Renal pelvis (tissue), 1 donor: ENCODE measurements at regions not wholly inside any gene's neighbourhood (a gene's known extent, or its start where the extent isn't known, plus 50 kb on each side); places are given as distances from the start of the nearest gene placed in this dataset.

ENCODE experiments used
- DNase-seq: peaks from one replicate; pipeline ENCODE4 v3.0.0-alpha.2; 2013

DNA sequence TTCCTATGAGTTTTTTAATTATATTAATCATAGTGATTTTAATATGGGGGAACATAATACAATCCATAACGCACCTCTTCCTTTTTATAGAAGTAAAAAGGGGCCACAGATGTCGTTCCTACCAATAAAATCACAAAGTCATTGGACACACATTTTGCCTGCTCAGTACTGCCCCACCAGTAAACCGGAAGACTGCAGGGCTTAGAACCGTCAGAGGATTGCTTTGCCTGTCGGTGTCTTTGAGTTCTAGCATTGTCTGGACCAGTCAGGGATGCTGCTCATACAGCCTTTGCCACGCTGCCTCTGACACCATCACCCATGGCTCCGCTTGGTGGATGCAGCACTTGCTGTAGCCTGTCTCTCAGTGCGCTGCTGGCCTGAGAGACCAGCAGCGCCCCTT is 853.6 kb downstream of the C6orf118 start:
- DNase-seq: no peak

DNA sequence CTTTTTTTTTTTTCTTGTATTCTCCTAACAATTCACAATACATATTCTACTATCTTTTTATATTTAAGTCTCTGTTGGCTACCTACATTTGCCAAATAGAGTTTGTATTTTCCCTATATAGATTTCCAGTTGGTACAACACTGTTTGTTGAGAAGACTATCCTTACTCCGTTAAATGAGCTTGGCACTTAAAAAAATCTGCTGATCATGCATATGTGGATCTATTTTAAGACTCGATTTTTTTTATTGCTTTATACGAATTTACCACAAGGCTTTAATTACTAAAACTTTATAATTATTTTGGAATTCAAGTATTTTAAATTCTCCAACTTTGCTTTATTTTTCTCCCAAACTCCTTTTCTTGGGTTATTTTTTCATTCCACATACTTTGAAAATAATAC is 855.6 kb downstream of the C6orf118 start:
- no peak for DNase-seq

DNA sequence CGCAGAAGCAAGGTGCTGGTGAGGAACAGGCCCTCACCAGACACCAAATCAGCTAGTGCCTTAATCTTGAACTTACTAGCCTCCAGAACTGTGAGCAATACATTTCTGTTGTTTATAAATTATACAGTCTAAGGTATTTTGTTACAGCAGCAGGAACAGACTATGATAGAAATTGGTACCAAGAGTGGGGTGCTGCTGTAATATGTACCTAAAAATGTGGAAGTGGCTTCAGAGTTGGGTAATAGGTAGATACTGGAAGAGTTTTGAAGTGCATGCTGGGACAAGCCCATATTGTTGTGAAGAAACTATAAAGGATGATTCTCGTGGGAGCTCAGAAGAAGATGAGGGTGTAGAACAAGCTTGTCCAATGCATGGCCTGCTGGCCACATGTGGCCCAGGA is 866.8 kb downstream of the C6orf118 start:
- DNase-seq: no peak

DNA sequence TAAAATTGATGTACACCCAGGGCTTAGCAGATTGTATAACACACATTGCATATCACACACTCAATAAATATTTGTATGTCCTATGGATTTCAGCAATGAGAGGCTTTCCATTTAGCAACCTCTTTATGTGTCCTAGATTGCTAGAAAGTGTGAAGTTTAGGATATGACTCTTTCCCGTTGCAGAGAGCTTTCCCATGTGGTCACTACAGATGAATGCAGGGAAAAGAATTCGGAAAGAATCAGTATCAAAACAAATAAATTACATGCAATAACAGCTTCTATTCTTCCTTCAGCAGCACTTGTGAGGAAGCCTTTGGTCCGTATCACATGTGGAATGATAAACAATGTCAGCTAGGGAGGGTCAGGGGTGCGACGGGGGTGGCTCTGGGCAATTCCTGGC is 870.1 kb downstream of the C6orf118 start:
- DNase-seq: no peak

DNA sequence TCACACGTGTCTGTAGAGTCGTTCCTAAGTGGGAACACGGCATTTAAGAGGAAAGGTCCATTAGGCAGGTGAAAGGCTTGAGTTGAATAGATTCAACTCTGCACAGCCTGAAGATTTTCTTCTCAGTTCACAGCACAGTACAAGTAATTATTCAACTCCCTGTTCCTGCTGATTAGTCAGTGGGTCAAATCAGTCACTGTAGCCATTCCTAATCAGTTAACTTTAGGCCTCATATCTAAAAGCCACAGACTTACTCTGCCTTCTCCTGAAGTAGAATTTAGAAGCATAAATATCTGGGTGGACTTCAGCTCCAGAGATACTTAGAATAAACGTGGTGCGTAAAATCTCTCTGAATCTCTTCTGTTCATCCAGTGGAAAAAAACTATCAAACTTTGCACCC is 872.4 kb downstream of the C6orf118 start:
- DNase-seq: no peak

DNA sequence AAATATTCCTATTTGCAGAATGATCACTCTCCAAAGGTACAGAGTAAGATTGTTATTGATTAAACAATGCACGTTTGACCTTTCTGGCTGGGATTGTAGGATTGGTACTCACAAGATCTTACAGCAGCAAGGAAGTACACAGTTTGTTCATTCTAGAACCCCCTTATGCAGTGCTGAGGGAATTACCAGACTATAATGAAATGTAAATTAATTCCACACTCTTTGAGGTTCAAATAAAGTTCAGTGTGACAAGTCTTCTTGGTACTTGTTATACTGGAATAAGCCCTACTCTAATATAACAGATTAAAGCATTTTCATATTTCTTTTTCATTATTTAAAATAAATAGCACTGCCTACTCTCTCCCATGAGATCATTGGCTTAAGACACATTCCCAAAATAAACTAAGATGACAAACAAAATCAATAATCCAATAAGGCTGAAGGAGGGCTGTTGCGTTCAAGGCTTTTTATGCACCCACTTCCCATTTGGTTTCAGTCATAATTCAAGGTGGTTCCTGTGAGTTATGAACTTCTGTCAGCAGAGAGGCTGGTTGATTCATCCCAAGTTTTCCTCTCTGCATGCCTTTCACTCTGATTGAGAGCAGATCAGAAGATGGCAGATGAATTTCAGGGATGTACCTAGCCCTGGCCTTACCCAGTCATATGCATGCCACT is 881.5 kb downstream of the C6orf118 start:
- DNase-seq: no peak

DNA sequence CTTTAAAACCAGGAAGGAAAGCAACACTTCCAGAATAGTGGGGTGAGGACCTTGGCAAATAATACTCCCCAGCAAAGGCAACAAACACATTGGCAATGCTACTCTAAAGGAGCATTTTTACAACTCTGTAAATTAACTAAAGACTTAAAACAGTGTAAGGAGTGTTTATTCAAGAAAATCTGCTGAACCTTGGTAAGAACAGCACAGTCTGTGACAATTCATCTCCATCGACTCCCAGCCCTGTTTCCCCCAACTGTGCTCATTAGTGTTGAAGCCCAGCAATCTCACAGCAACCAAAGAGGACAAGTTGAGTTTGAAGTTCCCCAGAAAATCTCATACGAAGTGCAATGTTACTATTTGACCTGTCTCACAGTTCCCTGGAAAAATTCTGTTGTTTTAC is 884.9 kb downstream of the C6orf118 start:
- DNase-seq: no peak

DNA sequence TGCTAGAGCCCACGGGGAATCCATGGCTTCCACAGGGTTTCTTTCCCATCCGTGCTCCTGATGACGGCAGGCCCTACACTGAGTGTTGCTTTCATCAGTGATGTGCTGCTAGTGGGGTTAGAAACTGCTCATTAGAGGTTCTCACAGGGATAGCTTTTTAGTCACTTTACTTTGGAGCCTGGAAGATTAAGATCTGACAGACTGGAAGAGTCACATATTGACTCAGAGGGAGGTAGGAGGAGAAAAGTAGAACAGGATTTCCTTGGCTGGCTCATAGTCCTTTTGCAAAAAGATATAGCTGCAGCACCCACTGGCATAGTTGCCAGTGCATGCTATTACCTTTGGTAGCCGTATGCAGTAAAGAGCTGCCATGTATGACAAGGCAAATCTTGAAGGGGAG is 890.3 kb downstream of the C6orf118 start:
- no peak for DNase-seq

DNA sequence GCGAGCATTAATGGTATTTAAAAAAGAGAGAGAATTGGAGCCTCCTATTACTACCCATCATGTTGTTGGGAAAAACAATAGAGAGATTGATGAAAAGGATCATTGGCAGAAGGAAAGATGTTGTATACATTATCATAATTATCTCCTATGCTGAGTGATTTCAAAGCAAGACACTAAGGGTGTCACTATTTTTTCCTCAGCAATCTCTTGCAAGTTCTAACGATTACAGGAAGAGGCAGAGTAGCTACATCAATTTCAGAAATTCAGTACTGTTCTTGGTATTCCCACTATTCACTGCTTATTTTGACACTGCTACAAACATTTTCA is 891.2 kb downstream of the C6orf118 start:
- no peak for DNase-seq

DNA sequence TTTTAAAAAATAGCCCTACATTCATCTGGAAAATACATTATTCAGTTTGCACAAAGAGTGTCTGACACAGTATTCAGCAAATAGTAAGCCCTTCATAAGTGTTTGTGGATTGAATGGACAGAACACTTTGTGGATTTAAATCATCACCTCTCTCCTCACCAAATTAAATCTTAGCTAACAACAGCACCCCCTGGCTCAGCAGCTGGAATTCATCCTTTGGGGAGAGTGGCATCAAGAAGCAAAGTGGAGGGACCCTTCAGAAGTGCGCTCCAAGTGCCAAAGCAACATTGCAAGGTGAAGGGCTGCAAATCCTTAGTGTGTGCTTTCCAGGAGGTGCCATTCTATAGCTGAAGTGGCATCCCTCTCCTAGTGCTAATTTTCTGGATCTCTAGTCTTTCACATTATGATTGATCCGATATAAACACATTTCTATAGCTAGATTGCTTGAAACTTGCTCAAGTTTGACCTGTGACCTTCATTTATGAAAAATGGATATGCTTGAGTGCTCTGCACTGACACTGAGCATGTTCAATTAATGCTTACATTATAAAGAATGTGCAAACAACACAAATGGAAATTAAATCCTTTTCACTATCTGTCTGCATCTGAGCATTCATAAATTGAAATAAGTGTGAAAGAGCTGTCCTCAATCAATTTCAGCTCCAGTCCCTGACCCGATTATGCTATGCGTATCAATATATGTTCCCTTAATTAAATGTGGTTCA is 891.7 kb downstream of the C6orf118 start:
- DNase-seq: no peak

DNA sequence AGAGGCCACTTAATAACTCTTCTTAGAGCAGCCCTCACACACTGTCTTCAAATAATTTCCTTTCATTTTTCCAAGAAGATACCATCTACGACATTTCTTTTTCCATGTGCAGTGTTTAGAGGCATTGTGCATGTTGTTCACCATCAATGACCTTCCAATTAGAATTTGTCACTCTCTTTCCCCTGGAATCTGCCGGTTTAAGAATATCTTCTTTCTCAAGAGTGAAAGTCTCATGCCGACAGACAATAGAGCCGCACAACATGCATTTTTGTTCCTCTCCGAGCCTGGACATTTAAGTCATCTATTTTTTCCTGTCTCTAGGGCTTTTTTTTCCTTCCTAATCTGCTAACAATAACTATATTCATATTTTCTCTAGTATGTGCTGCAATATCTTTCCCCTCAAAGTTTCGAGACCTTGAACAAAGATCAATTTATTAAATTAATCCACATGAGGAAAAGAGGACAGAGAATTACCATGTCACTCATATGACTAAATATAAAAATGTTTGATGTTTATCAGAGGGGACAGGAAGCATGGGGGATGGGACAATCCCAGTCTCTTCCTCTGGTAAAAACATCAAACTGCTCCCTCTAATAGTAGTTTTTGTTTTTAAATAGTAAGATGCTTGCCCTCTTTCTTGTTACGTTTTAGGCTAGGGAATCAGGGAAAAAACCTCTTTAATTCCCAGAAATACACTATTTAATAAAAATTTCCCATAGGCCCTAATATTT is 893.4 kb downstream of the C6orf118 start:
- no peak for DNase-seq

DNA sequence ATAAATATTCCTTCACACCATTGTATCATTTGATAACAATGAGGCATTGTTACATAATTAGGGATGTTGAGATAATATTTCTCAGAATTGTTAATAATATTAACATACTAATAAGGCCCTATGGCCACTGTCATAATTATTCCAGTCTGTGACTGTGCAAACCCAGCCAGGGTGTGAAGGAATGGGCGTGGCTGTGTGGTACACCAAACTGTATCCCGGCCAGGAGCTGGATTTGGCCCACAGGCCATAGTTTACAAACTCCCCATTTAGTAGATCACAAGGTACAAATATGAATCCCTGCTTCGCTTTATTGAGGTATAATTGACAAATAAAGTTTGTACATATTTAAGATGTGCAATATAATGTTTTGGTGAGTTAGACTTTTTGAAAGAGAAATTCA is 894.7 kb downstream of the C6orf118 start:
- no peak for DNase-seq

DNA sequence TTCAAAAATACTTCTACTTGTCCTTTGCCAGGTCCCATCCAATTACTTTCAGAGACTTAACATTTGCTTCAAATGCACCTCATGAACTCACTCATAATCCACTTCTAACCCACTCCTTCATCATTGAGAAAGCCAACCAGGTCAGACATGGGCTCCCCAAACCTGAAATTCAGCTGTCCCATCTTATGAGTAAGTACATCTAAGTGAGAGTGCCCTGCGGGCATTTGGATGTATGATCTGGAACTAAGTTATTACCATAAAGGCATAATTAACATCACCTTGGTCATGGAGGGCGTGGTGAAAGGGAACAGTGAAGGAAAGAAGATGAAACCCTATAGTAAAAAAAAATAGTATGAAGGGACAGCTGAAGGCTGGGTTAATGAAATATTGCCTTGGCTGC is 896.8 kb downstream of the C6orf118 start:
- no peak for DNase-seq

DNA sequence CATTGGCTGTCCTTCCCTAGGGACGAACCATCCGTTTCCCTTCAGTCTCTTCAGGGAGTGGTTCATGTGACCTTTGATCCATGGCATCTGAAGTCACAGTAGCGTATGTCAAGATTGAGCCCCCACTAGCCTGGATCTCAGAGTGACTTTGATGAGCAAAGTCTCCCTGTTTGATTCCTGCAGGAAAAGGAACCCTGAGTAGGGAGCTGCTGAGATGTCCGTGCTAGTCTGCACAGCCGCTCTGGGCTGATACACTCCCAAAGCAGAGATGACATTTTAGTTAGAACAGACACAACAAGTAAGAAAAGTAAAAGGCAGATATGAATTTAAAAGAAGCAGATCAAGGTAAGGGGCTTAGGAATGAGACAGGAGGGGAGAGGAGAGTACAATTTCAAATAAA is 899.4 kb downstream of the C6orf118 start:
- DNase-seq: no peak

DNA sequence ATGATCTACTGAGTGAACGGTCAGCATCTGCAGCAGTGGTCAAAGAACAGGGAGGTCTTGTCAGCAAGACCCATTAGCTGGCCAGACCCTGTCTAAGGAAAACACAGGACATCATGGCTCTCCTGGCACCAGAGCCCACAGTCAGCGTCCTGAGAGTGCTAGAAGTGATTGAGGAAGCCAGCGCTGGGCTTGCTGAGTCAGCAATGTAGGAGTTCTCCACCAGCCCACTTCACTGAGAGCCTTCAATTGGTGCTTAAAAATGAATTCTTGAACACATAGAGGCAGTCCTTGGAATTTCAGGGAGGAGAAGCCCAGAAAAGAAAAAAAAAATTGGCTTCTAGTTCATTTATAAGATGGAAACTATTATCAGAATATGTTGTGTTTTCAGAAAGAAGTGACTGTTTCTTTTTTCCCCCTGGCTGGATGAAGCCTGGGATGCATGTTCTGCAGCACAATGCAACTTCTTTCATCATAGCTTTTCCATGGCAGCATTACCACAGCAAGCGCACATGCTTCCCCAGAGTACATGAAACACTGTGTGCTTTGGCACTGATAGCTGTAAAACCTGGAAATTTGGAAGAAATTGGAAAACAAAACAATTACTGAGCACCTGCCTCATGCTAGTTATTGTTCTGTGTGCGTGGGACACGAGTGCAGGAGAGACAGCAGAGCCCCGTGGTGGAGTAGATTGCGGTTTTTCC is 899.9 kb downstream of the C6orf118 start:
- DNase-seq: no peak

DNA sequence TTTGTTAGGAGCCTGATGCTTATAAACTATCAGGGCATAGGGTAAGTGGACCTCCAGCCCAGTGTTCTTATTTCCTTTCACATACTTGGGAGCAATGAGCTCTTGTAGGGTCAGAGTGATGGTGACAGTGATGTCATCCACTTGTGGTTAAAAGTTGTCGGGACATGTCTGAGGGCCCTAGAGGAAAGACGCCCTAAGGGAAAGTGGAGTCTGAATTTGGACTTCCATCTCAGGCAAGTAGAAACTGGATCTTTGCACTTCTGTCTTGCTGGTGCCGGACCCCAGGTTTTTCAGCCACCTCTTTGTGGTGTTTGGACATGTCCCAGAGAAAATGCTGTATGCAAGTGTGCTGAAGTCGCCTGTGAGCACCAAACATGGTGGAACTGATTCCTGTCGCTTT is 900.5 kb downstream of the C6orf118 start:
- DNase-seq: no peak

DNA sequence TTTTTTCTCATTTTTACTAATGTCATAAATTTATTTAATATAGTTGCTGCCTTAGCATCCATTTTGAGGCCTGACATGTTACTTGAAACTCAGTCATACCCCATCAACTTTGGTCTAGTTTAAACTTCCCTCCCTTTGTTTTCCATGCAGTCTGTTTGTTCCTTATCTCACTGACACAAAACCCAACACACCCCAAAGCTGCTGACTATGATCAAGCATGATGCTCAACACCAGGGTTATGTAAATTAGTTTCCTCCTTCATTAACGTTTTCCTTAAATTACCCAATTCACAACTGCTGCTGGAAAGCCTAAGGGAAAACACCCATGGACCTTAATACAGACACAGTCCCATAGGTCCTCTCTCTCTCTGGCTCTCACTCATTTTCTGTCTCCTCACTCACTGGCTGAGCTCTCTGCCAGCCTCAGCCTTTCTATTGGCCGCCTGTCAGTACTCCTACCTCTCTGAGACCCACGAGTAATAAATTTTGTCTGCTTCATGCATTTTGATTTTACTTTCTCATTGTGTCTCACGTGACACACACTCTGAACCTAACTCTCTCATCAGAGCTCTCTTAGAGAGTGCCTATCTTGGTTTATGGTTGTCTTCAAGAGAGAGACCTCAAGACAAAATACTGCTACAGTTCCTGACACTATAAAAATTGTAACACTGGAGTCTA is 904.5 kb downstream of the C6orf118 start:
- DNase-seq: no peak

DNA sequence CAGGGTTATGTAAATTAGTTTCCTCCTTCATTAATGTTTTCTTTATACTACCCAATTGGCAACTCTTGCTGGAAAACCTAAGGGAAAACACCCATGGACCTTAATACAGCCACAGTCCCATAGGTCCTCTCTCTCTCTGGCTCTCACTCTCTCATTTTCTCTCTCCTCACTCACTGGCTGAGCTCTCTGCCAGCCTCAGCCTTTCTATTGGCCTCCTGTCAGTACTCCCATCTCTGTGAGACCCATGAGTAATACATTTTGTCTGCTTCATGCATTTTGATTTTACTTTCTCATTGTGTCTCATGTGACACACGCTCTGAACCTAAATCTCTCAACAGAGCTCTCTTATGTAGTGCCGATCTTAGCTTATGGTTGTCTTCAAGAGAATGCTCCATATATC is 907.5 kb downstream of the C6orf118 start:
- no peak for DNase-seq

DNA sequence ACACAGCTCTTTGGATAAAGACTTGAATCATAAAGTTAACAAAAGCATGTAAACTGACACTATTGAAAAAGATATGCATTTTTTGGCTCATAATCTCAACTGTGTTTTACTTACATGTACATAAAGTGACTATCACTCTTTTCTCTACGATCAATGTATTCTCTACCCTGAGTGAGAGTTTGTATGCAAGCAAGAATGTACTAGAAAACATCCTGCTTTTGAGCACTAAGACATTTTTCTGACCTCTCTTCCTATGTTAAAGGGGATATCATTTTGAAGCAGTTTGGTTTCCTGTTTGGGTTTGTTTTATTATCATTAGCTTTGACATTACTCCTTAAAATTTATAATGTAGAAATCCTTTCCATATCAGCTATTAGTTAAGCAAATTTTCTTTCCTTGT is 910.8 kb downstream of the C6orf118 start:
- no peak for DNase-seq

DNA sequence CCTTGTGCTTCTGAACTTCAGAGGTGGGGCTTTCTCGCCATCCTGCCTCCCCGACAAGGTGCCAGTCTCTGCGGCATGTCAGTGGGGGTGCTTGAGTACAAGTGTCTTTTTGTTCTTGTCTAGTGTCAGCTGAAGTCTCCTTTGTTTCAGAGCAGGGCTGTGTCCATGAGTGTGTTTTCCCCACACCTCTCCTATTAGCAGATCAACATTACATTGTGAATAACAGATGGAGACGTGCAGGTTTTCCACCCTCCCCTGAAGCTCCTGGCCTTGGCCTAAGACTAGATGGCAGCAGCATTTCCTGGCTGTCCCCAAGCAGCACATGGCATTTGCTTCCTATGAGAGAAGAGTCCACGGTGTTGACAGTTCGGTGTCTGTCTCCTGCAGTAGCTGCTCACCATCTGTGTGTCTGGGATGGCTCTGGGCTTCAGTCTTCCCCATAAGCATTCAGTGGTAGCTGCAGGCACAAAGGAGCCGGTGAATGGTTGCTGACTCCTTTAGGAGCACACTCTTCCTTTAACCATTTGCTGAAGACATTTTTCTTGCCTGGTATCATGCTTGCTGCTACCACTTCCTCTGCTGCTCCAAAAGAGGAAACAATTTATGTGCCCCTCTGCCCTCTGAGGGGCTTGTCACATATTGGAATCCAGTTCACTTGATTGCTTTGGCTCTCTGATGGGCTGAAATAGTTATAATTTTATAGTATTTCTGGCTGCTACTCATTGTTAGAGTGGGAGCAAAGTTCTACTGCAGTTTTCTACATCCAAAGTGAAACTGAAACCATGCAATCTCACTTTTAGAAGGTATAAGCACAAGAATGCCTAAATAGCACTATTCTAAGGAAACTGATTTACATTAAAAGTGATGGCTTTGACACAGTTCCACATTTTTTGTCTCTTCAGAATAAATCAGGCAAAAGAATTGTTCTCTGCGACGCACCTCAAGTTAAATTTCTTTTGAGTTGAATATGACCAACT is 913.0 kb downstream of the C6orf118 start:
- no peak for DNase-seq

DNA sequence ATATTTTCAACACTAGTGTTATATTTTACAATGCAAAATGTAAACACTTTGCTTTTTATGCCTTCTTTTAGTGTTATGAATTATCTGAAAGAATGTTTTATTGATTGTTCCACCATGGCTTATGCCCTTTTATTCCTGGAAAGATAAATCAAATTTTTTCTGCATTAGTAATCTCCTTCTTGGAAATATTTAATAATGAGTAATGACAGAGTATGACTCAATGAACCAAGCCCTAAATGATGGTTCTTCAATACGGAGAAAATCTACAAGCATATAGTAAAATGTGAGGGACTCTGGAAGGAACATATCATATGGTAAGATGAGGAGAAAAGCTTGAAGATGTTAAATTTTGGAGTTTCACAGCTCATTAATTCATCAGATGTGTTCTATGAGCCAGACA is 929.6 kb downstream of the C6orf118 start:
- DNase-seq: no peak
